GM12892 (cell line): ENCODE measurements at regions not wholly inside any gene's neighbourhood (a gene's known extent, or its start where the extent isn't known, plus 50 kb on each side); places are given as distances from the start of the nearest gene placed in this dataset.

Experiments used
- POLR2A ChIP-seq: IDR thresholded peaks from 2 replicates; pipeline ENCODE4 v1.6.1; 2011; ENCODE audit warnings: low read depth, low read length, control low read depth
- POLR2AphosphoS5 ChIP-seq: IDR thresholded peaks from 2 replicates; pipeline ENCODE4 v1.6.1; 2011; ENCODE audit warnings: low read depth, low read length, control low read depth

DNA sequence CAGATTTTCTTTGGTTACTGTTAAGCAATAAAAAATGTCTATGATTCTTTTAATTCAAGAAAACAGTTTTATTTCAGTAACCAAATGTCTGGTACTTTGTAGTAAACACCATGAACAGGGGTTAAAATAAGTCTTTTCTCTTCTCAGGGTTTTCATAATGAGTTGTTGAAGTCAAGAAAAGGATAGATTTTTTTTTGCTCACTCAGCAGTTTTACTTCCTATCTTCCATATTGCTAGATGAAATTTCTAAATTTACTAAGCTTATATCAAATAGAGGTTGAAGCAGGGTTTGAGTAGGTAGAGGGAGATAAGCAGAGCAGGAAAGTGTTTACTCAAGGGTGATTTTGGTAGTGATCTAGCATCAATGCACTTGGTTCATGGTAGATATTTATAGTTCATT is 1031.3 kb downstream of the C4orf33 start:
- no peak for TF ChIP-seq POLR2AphosphoS5
- no peak for TF ChIP-seq POLR2A
